ENCODE measurements at regions not wholly inside any gene's neighbourhood (a gene's known extent, or its start where the extent isn't known, plus 50 kb on each side); places are given as distances from the start of the nearest gene placed in this dataset.
"Not testable (repeated sequence)": the region's sequence is repeated elsewhere in the genome, so short reads cannot be mapped to it uniquely, and the experiment has no call there.

GRCh38 chr2:149857344-149857743 is 269.8 kb upstream of the MMADHC start:
- TF ChIP-seq CTCF (IDR thresholded peaks at IDR 0.05) (no peak), POLR2A (IDR thresholded peaks at IDR 0.05) (no peak)
- WGBS, 2 donors: 98 to 100% methylated on average over 1 of the region's 1 CpG
- DNase-seq: no peak
- H3K27ac ChIP-seq: no peak overlapping the region
- intact Hi-C loops (cut with DNase I; ENCODE audit: low total_unique reads): no loop called here
- H3K9me3 ChIP-seq: no peaks in the 10 kb centered on the region
- H3K4me3 ChIP-seq: no peak overlapping the region
- H3K36me3 ChIP-seq (ENCODE audit: low read depth, missing control alignments): no peaks in the 10 kb centered on the region
- H3K4me1 ChIP-seq: no peaks in the 10 kb centered on the region
- H3K27me3 ChIP-seq: no peaks in the 10 kb centered on the region

- H3K27ac ChIP-seq; H3K36me3 ChIP-seq (ENCODE audit: low read depth, missing control alignments); H3K9me3 ChIP-seq; DNase-seq; intact Hi-C loops (cut with DNase I; ENCODE audit: low total_unique reads); H3K27me3 ChIP-seq; H3K4me3 ChIP-seq; H3K4me1 ChIP-seq: not testable (repeated sequence)
- WGBS, 2 donors: 100% methylated on average over 3 to 4 of the region's 5 CpGs
Observed at GRCh38 chr2:149855859-149856258, 268.3 kb upstream of the MMADHC start.

GRCh38 chr2:149849591-149849990 is 262.0 kb upstream of the MMADHC start:
- Histone ChIP-seq H3K36me3 (ENCODE audit: low read depth, missing control alignments) (no peaks in the 10 kb centered on the region), H3K27me3 (no peaks in the 10 kb centered on the region)
- intact Hi-C loops (cut with DNase I; ENCODE audit: low total_unique reads): no loop called here

GRCh38 chr2:149849136-149849535 is 261.6 kb upstream of the MMADHC start:
- intact Hi-C loops (cut with DNase I; ENCODE audit: low total_unique reads): no loop called here
- Histone ChIP-seq H3K4me3 (no peak overlapping the region), H3K27me3 (no peaks in the 10 kb centered on the region), H3K9me3 (no peaks in the 10 kb centered on the region), H3K4me1 (no peaks in the 10 kb centered on the region), H3K36me3 (ENCODE audit: low read depth, missing control alignments) (no peaks in the 10 kb centered on the region), H3K27ac (no peak overlapping the region)
- DNase-seq: no peak
- TF ChIP-seq POLR2A (IDR thresholded peaks at IDR 0.05): no peak
- no peak for TF ChIP-seq CTCF (IDR thresholded peaks at IDR 0.05)
- WGBS, 2 donors: 61 to 65% methylated on average over 2 of the region's 2 CpGs

More at GRCh38 chr2:149849591-149849990, 262.0 kb upstream of the MMADHC start:
- no peak for TF ChIP-seq CTCF (IDR thresholded peaks at IDR 0.05)
- no peak for TF ChIP-seq POLR2A (IDR thresholded peaks at IDR 0.05)
- Histone ChIP-seq H3K9me3 (no peaks in the 10 kb centered on the region), H3K4me1 (no peaks in the 10 kb centered on the region), H3K27ac (no peak overlapping the region), H3K4me3 (no peak overlapping the region)
- DNase-seq: no peak
- 68 to 78% methylated on average over 1 of the region's 1 CpG for WGBS, 2 donors

GRCh38 chr2:149841396-149841795 is 253.8 kb upstream of the MMADHC start:
- H3K4me3 ChIP-seq: no peak overlapping the region
- intact Hi-C loops (cut with DNase I; ENCODE audit: low total_unique reads): no loop called here
- 41 to 85% methylated on average over 1 of the region's 1 CpG for WGBS, 2 donors
- H3K36me3 ChIP-seq (ENCODE audit: low read depth, missing control alignments): no peaks in the 10 kb centered on the region
- H3K4me1 ChIP-seq: no peaks in the 10 kb centered on the region
- no peaks in the 10 kb centered on the region for H3K9me3 ChIP-seq
- no peaks in the 10 kb centered on the region for H3K27me3 ChIP-seq
- DNase-seq: no peak
- no peak overlapping the region for H3K27ac ChIP-seq
- TF ChIP-seq POLR2A (IDR thresholded peaks at IDR 0.05): no peak

GRCh38 chr2:149832324-149832723 is 244.7 kb upstream of the MMADHC start:
- Histone ChIP-seq H3K9me3 (no peaks in the 10 kb centered on the region), H3K4me3 (no peak overlapping the region), H3K36me3 (ENCODE audit: low read depth, missing control alignments) (no peaks in the 10 kb centered on the region), H3K4me1 (no peaks in the 10 kb centered on the region), H3K27ac (no peak overlapping the region), H3K27me3 (no peaks in the 10 kb centered on the region)
- 81 to 90% methylated on average over 2 of the region's 2 CpGs for WGBS, 2 donors
- intact Hi-C loops (cut with DNase I; ENCODE audit: low total_unique reads): no loop called here
- TF ChIP-seq CTCF (IDR thresholded peaks at IDR 0.05) (no peak), POLR2A (IDR thresholded peaks at IDR 0.05) (no peak)
- no peak for DNase-seq
